C4-2B (cell line): ENCODE measurements at regions not wholly inside any gene's neighbourhood (a gene's known extent, or its start where the extent isn't known, plus 50 kb on each side); places are given as distances from the start of the nearest gene placed in this dataset.

ENCODE experiments used
- H3K27ac ChIP-seq: fragments of 450-650 bp; 2 replicates; pipeline ENCODE4 v1.5.1; 2017
- ZFX ChIP-seq: fragments of 450-650 bp; IDR thresholded peaks from 2 replicates; pipeline ENCODE4 v1.6.1; 2017
- TF ChIP-seq, protein P1 (sequence below): fragments of 450-650 bp; conservative IDR thresholded peaks from 2 replicates; pipeline ENCODE4 v1.5.1; 2017; ENCODE audit warnings: mild to moderate bottlenecking

- no peak overlapping the region for H3K27ac ChIP-seq
- TF ChIP-seq, protein P1, sequence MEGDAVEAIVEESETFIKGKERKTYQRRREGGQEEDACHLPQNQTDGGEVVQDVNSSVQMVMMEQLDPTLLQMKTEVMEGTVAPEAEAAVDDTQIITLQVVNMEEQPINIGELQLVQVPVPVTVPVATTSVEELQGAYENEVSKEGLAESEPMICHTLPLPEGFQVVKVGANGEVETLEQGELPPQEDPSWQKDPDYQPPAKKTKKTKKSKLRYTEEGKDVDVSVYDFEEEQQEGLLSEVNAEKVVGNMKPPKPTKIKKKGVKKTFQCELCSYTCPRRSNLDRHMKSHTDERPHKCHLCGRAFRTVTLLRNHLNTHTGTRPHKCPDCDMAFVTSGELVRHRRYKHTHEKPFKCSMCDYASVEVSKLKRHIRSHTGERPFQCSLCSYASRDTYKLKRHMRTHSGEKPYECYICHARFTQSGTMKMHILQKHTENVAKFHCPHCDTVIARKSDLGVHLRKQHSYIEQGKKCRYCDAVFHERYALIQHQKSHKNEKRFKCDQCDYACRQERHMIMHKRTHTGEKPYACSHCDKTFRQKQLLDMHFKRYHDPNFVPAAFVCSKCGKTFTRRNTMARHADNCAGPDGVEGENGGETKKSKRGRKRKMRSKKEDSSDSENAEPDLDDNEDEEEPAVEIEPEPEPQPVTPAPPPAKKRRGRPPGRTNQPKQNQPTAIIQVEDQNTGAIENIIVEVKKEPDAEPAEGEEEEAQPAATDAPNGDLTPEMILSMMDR = no peak
- no peak for TF ChIP-seq ZFX
These were observed 596.8 kb downstream of the QKI start for GRCh38 chr6:164011321-164011720.

DNA sequence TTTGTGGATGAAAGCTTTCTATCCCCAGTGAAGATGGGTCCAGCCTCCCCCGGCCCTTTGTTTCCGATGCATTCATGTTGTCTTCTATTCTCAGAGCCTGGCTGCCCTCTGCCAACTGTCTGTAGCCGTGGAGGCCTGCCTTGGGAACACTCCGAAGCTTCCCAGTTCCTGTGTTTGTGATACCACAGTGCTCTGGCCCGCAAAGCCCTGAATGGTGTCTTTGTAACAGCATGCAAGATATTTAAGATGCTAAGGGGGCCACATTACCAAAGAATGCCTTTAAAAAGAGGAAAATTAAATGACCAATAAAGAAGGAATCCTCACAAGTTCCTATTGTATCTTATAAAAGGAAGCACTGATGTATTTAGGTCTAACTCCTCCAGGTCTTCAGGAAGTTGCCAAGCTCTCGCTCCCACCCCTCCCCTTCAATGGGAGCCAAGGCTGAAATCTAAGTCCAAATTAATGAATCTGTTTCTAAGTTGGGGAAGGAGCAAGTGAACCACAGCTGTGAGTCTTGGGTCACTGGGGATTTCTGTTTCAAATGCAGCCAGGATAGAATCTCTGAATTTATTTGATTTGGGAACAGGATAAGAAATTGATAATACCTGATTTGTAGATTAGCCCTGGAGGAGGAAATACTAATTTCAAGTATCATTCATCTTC lies 596.1 kb downstream of the QKI start:
- TF ChIP-seq, protein P1 = no peak
- no peak for TF ChIP-seq ZFX
- no peak overlapping the region for H3K27ac ChIP-seq

DNA sequence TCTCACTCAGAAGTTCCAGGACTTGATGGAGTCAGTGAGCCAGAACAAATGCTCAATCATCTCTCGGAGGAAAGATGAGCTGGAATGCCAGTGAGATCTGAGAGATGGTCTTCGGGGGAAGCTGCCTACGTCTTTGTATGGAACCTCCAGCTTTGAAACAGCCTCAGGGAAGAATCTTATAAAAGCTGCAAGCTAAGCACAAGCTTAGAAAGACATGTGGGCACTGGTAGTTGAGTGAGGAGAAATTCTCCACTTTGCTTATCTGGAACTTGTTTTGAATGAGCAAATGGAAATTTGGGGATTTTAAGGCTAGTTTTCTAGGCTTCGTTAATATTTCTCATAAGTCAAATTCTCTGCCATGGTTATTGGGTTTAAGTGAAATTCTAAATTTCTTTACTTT lies 594.4 kb downstream of the QKI start:
- TF ChIP-seq, protein P1 = no peak
- no peak for TF ChIP-seq ZFX
- H3K27ac ChIP-seq = no peak overlapping the region

DNA sequence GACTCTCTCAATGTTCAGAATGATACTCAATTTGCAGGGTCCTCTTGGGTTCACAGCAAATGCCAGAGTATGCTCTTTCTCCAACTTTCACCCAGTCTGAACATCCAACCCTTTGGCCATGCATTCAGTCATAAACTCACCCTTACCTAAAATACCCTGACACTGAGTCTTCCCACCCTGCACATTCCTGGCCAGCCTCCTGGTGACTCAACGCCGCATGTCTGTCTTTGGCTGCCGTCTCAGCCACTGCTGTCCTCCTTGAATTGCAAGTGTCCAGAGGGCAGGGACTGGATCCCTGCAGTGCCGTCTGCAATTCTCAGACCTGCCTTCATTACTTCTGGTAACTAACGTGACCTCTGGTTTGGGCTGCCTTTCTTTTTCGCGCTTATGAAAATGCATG lies 593.4 kb downstream of the QKI start:
- TF ChIP-seq ZFX = no peak
- TF ChIP-seq, protein P1 = no peak

GRCh38 chr6:164006459-164006858 lies 591.9 kb downstream of the QKI start:
- no peak for TF ChIP-seq ZFX
- TF ChIP-seq, protein P1 = no peak
- H3K27ac ChIP-seq = no peak overlapping the region

More for the DNA sequence above, 593.4 kb downstream of the QKI start:
- H3K27ac ChIP-seq = no peak overlapping the region

DNA sequence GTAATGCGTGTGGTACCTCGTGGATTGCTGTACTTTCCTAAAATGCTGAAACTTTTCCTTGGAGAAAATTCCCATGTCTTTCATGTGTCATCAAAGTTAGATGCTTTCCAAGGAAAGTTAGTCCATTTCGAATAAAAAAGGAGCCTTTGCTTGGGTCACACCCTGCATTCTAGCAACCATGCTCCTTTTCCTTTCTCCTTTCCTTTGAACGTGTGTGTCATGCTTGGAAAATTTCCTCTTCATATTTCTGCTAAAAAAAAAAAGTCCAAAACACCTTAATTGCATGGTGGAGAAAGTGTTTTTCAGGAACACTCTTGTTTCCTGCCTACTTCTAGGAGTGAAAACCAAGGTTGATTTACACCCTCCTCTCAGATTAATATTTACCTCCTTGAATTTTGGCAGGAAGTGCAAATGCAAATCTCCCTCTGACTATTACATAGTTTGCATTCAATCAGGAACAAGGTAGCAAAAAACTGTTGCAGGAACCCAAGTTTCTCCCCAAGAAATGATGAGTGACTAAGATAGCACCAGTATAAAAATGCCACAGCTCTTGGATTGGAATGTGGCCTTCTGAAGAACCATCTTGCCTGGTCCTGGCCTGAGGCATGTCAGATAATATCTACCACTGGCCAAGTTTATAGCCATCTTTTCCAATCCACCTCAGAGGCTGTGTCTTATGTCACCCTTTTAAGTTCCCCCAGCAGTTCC lies 590.6 kb downstream of the QKI start:
- no peak for TF ChIP-seq ZFX
- TF ChIP-seq, protein P1 = no peak
- no peak overlapping the region for H3K27ac ChIP-seq

DNA sequence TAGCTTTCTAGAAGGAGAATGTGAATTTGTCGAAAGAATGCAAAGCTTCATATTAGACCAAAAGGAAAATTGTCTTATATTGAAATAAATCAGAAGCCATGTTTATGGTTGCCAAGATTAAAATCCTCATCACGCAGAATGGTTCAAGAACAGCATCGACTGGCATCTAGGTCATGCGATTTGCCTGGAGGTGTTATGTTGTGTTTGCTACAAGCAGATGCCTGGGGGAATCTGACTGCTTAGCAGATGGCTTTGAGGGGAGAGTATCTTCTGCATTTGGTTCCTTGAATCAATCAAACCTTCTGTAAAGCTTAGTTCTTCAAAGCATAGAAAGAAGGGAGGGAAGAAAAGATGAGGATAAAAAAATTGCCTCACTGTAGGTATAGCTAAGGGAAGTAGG lies 585.8 kb downstream of the QKI start:
- no peak for TF ChIP-seq ZFX
- TF ChIP-seq, protein P1 = no peak
- H3K27ac ChIP-seq = no peak overlapping the region
